BJ (cell line): ENCODE measurements at regions not wholly inside any gene's neighbourhood (a gene's known extent, or its start where the extent isn't known, plus 50 kb on each side); places are given as distances from the start of the nearest gene placed in this dataset.

Source experiments
- CTCF ChIA-PET: fragments of 350-600 bp; formaldehyde crosslinking; extraction: SDS; loops from one replicate; lab custom pipeline; 2021; ENCODE audit warnings: antibody characterized with exemption, inconsistent platforms; lab: Yijun Ruan, JAX
- POLR2A ChIA-PET: fragments of 300-600 bp; sonication (Branson Sonifier 250); formaldehyde crosslinking; extraction: SDS; loops from one replicate; lab custom pipeline; 2021; ENCODE audit warnings: antibody characterized with exemption; lab: Charles Lee
- DNase-seq: peaks from one replicate; pipeline ENCODE4 v3.0.0-alpha.2; 2011; ENCODE audit warnings: low read depth
- H3K27me3 ChIP-seq: 2 replicates; pipeline ENCODE4 v1.6.0; 2011; ENCODE audit warnings: low read length; ENCODE audit not compliant: control insufficient read depth, insufficient read depth
- H3K36me3 ChIP-seq: 2 replicates; pipeline ENCODE4 v1.5.1; 2011; ENCODE audit warnings: low read length; ENCODE audit not compliant: control insufficient read depth, insufficient read depth
- H3K4me3 ChIP-seq: 2 replicates; pipeline ENCODE4 v1.5.1; 2011; ENCODE audit warnings: low read depth, mild to moderate bottlenecking, control low read depth, low read length
- TF ChIP-seq, protein P1 (sequence below): IDR thresholded peaks from 2 replicates; pipeline ENCODE4 v1.5.1; 2011; ENCODE audit warnings: low read depth, mild to moderate bottlenecking, control low read depth, inconsistent platforms, low read length, moderate library complexity; ENCODE audit not compliant: insufficient read depth

DNA sequence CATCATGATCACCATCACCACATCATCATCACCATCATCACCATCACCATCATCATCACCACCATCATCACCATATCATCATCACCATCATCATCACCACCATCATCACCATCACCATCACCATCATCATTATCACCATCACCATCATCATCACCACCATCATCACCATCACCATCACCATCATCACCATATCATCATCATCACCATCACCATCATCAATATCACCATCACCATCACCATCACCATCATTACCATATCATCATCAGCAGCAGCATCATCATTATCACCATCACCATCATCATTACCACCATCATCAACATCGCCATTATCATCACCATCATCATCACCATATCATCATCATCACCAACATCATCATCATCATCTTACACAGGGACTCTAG, 351.1 kb downstream of the MIAT start:
- POLR2A ChIA-PET: no interaction called here
- Histone ChIP-seq H3K36me3 (no peaks in the 10 kb centered on the region), H3K27me3 (no peaks in the 10 kb centered on the region; the same call in 1 of the 2 replicates)

DNA sequence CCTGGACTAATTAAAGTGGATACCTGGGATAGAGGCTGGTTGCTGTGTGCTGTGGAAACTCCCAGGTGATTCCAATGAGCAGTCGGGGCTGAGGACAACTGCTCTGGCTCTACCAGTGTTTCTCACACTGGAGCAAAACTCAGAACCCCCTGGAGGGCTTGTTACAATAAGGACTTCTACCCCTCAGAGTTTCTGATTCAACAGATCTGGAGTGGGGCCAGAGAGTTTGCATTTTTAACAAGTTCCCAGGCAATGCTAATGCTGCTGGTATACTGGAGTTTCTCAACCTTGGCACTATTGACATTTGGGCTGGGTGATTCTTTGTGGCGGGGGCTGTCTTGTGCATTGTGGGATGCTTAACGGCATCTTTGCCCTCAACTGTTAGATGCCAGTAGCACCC, 353.7 kb downstream of the MIAT start:
- Histone ChIP-seq H3K36me3 (no peaks in the 10 kb centered on the region), H3K27me3 (no peaks in the 10 kb centered on the region; the same call in 1 of the 2 replicates), H3K4me3 (no peak overlapping the region)
- POLR2A ChIA-PET: no interaction called here
- TF ChIP-seq, protein P1, sequence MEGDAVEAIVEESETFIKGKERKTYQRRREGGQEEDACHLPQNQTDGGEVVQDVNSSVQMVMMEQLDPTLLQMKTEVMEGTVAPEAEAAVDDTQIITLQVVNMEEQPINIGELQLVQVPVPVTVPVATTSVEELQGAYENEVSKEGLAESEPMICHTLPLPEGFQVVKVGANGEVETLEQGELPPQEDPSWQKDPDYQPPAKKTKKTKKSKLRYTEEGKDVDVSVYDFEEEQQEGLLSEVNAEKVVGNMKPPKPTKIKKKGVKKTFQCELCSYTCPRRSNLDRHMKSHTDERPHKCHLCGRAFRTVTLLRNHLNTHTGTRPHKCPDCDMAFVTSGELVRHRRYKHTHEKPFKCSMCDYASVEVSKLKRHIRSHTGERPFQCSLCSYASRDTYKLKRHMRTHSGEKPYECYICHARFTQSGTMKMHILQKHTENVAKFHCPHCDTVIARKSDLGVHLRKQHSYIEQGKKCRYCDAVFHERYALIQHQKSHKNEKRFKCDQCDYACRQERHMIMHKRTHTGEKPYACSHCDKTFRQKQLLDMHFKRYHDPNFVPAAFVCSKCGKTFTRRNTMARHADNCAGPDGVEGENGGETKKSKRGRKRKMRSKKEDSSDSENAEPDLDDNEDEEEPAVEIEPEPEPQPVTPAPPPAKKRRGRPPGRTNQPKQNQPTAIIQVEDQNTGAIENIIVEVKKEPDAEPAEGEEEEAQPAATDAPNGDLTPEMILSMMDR: no peak
- CTCF ChIA-PET: no interaction called here
- DNase-seq: no peak

More for the DNA sequence above, 351.1 kb downstream of the MIAT start:
- no peak overlapping the region for H3K4me3 ChIP-seq
- no peak for DNase-seq
- CTCF ChIA-PET: no interaction called here
- TF ChIP-seq, protein P1: no peak

DNA sequence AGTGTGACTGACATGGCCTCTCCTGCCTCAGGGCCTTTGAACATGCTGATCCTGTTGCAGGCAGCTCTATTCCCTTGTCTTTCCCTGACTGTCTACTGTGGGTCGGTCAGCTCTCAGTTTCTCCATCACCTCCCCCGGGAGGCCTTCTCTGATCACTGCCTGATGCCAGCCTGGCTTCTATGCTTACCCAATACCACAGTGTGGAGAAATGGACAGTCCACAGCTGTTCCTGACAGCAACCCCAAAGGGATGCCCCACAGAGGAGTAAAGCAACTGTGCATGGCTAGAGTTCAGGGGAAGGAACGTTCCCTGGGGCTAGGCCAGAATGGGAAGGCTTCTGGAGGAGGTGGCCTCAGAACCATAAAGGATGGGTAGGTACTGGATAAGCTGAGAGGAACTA, 354.3 kb downstream of the MIAT start:
- Histone ChIP-seq H3K4me3 (no peak overlapping the region), H3K27me3 (no peaks in the 10 kb centered on the region; the same call in 1 of the 2 replicates), H3K36me3 (no peaks in the 10 kb centered on the region)
- POLR2A ChIA-PET: no interaction called here
- TF ChIP-seq, protein P1: no peak
- CTCF ChIA-PET: no interaction called here
- DNase-seq: no peak

DNA sequence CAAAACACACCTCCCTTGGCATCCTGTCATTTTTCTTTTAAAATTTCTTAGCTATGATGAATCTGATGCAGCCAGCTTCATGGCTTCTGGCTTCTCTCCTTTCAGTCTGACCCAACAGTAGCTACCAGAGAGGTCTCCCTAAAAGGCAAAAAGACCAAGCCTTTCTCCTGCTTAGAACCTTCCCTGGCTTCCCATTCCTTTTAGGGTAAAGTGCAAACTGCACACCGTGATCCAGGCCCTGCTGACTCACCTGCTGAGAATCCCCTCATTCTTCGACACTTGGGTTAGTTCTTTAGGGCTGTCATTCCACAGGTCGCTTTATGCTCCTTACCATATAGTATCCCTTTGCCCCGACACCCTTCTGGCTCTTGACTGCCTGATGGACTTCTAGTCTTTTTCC, 362.4 kb downstream of the MIAT start:
- CTCF ChIA-PET: interaction anchor here (0.7 kb wide), 1 partner anchor 186 kb away, joined by 3 read pairs; no protein-coding TSS in a partner anchor
- Histone ChIP-seq H3K27me3 (peaks cover 2% of the 10 kb centered on the region; the same call in 1 of the 2 replicates), H3K36me3 (no peaks in the 10 kb centered on the region), H3K4me3 (no peak overlapping the region)
- TF ChIP-seq, protein P1: no peak
- POLR2A ChIA-PET: no interaction called here
- DNase-seq: no peak

DNA sequence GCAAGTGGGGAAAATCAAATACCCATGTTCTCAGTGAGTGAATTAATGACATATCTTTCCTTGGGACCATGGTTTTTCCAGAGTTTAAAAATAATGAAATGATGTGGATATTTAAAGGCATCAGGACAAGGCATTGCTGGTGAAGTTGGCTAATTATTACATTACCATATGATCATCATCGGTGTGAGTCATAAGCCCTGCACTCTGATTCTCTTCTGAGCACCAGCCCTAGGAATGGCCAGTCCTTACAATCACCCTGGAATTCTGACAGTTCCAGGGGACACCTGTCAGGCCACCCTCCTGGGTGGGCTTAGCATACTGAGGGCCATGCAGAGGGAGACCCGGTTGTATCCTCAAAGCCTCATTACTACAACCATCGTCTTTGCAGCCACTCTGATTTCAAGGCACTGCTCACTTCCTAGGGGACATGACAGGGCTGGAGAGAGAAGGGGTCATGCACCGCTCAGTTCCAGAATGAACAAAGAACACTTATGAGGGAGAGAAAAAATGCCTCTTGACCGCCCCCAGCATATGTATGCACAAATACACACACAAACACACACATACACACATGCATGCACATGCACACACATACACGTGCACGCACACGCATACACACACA, 365.0 kb downstream of the MIAT start:
- Histone ChIP-seq H3K36me3 (no peaks in the 10 kb centered on the region), H3K27me3 (peaks cover 4% of the 10 kb centered on the region), H3K4me3 (no peak overlapping the region)
- no peak for DNase-seq
- CTCF ChIA-PET: no interaction called here
- POLR2A ChIA-PET: no interaction called here
- TF ChIP-seq, protein P1: no peak
